ENCODE measurements at regions not wholly inside any gene's neighbourhood (a gene's known extent, or its start where the extent isn't known, plus 50 kb on each side); places are given as distances from the start of the nearest gene placed in this dataset.
"Not testable (repeated sequence)": the region's sequence is repeated elsewhere in the genome, so short reads cannot be mapped to it uniquely, and the experiment has no call there.

DNA sequence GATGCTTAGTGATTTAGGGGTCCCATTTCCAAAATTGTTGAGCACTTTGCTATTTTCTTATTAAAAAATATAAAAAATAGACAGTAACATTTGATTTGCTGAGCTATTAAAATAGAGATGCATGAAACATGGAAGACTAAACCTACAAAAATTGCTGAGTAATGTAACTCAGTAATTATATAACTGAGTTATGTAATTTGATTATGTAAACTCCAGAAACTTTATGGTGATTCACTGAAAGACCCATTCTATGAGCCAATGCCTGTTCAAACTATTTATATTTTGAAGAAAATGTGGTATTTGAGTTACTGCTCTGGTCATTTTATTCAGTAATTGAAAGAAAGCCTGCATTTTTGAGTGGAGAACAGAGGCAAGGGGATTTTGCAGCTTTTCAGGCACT lies 1221.5 kb upstream of the ALCAM start:
- in situ Hi-C loops (cut with HindIII; ENCODE audit: low pct_unique_long_range_greater_than_20kb, low sequenced_read_pairs) = no loop called here
- no peak for DNase-seq (ENCODE audit: low read depth, low spot score)

DNA sequence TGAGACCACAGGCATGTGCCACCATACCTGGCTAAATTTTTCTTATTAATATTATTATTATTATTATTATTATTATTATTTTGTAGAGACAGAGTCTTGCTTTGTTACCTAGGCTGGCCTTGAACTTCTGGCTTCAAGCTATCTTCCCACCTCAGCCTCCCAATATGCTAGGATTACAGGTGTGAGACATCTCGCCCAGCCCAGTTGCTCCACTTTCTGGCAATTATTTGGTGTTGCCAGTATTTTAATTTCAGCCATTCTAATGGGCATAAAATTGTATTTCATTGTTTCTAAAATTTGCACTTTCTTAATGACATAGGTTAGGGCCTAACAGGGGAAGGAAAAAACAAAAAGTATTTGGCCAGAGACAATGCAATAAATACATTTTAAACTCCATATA lies 1217.6 kb upstream of the ALCAM start:
- DNase-seq (ENCODE audit: low read depth, low spot score) = peak; percentile 39

DNA sequence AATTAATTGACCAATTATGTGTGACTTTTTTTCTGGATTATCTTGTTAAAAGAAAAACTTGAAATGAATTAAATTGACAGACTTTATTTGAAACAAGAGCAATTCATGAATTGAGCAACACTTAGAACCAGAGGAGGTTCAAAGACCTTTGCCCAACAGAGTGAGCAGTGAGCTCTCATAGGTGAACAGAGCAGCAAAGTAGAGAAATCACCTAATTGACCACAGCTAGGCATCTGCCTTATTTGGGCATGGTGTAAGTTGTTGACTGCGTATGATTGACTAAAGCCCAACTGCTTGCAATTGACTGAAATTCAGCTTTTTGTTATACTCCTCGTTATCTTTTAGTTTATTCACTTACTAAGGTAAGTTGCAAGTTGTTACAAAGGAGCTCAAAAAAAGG lies 1216.0 kb upstream of the ALCAM start:
- in situ Hi-C loops (cut with HindIII; ENCODE audit: low pct_unique_long_range_greater_than_20kb, low sequenced_read_pairs) = no loop called here
- no peak for DNase-seq (ENCODE audit: low read depth, low spot score)

More for the DNA sequence above, 1217.6 kb upstream of the ALCAM start:
- in situ Hi-C loops (cut with HindIII; ENCODE audit: low pct_unique_long_range_greater_than_20kb, low sequenced_read_pairs) = no loop called here

DNA sequence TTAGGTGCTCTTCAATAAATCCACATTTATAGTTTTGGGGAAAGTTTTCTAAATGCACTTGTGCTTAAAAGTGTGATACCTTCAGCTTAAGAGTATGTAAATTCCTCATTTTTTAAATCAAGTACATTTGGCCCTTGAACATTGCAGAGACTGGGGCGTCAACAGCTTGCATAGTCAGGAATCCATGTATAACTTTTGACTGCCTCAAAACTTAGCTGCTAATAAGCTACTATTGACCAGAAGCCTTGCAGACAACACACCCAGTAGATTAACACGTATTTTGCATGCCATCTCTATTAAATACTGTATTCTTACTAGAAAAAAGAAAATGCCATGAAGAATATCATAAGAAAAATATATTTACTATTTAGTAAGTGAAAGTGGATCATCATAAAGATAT lies 1211.8 kb upstream of the ALCAM start:
- in situ Hi-C loops (cut with HindIII; ENCODE audit: low pct_unique_long_range_greater_than_20kb, low sequenced_read_pairs) = no loop called here
- no peak for DNase-seq (ENCODE audit: low read depth, low spot score)

DNA sequence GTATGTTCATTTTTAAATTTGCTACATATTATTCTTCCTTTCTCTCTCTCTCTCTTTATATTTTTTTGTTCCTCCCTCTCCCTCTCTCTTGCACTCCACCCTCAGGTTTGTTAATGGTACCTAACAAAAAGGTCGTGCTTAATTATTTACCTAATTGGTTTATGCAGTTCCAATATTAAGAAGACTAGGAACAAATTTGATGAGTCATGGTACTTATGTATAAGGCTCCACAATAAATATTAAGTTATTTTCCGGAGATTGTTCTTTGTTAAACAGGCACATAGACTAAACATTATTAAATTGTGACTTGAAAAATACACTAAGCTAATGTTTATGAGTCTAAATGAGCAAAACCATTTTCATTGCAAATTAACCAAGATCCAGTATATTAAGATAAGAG lies 1200.8 kb upstream of the ALCAM start:
- no peak for DNase-seq (ENCODE audit: low read depth, low spot score)
- in situ Hi-C loops (cut with HindIII; ENCODE audit: low pct_unique_long_range_greater_than_20kb, low sequenced_read_pairs) = no loop called here

DNA sequence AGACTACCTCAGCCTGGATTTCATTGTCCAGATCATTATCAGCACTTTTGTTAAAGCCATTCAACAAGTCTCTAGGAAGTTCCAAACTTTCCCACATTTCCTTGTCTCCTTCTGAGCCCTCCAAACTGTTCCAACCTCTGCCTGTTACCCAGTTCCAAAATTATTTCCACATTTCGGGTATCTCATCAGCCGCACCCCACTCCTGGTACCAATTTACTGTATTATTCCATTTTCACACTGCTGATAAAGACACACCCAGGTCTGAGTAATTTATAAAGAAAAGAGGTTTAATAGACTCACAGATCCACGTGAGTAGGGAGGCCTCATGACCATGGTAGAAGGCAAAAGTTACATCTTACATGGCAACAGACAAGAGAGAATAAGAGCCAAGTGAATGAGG lies 1198.3 kb upstream of the ALCAM start:
- in situ Hi-C loops (cut with HindIII; ENCODE audit: low pct_unique_long_range_greater_than_20kb, low sequenced_read_pairs) = no loop called here
- no peak for DNase-seq (ENCODE audit: low read depth, low spot score)

DNA sequence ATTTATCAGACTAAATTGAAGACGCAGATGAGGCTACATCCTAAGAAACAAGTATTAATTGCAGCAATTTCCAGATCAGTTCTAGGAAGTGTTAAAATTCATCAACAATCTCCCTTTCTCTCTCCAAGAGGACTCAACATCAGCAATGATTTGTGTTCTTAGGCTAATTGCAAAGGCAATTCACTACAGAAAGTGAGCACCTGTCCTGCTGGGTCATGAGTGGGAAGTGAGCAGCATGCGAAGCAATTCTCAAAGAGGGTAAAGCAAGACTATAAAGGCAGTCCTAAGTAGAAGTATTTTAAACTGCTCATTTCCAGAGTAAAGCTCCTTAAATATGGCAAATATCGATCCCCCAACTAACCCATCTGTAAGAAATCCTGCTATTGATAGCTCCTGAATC lies 1191.0 kb upstream of the ALCAM start:
- in situ Hi-C loops (cut with HindIII; ENCODE audit: low pct_unique_long_range_greater_than_20kb, low sequenced_read_pairs) = no loop called here
- no peak for DNase-seq (ENCODE audit: low read depth, low spot score)

DNA sequence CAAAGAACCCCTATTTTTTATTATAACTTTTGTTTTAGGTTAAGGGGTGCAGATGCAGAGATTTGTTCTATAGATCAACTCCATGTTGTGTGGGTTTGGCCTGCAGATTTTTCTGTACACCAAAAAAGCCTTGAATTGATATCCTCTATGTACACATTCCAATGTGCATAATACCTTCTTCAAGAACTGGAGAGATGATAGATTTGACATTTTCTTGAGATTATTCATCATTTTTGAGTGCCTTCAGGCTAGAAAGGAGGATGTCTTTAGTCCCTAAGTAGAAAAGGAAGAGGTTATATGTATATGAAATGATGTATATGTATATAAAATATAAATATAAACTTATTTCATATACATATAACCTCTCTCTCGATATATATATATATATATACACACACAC lies 1190.0 kb upstream of the ALCAM start:
- no peak for DNase-seq (ENCODE audit: low read depth, low spot score)
- in situ Hi-C loops (cut with HindIII; ENCODE audit: low pct_unique_long_range_greater_than_20kb, low sequenced_read_pairs) = no loop called here

DNA sequence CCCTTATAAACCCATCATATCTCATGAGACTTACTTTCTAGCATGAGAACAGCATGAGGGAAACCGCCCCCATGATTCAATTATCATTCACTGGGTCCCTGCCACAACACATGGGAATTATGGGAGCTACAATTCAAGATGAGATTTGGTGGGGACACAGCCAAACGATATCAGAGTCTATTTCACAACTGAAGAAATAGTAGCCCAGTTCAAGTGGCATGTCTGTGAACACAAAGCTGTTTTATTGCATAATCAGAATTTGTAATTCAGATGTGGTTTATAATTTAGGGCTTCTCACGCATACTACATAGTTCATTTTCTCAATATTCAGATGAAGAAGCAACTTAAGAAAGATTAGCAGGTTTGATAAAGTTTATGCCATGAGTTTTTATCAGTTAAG lies 1188.0 kb upstream of the ALCAM start:
- in situ Hi-C loops (cut with HindIII; ENCODE audit: low pct_unique_long_range_greater_than_20kb, low sequenced_read_pairs) = no loop called here
- no peak for DNase-seq (ENCODE audit: low read depth, low spot score)

DNA sequence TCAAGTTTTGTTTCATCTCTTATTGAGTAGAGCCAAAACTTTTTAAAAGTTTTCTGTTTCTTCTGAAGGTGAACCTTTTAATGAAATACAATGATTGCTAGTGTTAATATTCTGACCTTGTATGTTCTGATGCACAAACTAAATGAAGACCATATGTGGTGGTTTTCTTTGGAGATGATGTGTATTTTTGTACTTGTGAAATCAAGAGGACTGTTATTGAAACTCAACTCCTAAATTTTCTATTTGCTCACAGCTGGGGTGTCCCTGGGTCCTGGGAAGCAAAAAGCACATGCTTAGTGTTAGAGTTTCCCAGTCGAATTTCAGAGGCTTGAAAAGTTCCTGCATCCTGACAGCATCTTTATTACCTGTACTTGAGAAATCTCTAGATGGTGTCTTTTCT lies 1185.8 kb upstream of the ALCAM start:
- DNase-seq (ENCODE audit: low read depth, low spot score) = no peak

DNA sequence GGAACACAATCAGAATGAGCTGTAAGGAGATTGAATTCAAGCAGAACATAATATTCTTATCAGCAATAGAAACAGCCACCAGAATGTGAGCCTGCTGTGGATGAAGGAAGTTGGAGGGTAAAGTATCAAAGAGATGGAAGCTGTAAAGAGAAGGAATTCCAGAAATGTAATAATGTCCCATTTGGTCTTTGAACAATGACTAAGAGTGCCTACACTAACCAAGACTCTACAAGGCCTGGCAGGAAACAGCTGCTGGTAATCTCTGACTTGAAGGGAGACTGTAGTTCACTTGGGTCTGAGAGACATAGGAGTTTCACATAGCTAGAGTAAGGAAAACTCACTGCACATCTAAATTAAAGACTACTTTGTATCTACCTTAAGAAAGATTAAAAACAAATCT lies 1176.0 kb upstream of the ALCAM start:
- in situ Hi-C loops (cut with HindIII; ENCODE audit: low pct_unique_long_range_greater_than_20kb, low sequenced_read_pairs) = no loop called here
- no peak for DNase-seq (ENCODE audit: low read depth, low spot score)

More for the DNA sequence above, 1185.8 kb upstream of the ALCAM start:
- in situ Hi-C loops (cut with HindIII; ENCODE audit: low pct_unique_long_range_greater_than_20kb, low sequenced_read_pairs) = no loop called here

DNA sequence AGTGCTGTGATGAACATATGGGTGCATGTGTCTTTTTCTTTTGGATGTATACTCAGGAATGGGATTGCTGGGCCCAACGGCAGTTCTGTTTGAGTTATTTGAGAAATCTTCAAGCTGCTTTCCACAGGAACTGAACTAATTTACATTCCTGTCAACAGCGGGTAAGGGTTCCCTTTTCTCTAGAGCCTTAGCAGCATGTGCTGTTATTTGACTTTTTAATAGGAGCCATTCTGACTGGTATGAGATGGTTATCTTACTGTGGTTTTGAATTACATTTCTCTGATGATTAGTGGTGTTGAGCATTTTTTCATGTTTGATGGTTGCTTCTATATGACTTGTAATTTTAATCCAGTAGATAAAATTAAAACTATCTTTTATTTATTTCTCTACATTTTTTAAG lies 1168.6 kb upstream of the ALCAM start:
- in situ Hi-C loops (cut with HindIII; ENCODE audit: low pct_unique_long_range_greater_than_20kb, low sequenced_read_pairs) = no loop called here
- no peak for DNase-seq (ENCODE audit: low read depth, low spot score)

DNA sequence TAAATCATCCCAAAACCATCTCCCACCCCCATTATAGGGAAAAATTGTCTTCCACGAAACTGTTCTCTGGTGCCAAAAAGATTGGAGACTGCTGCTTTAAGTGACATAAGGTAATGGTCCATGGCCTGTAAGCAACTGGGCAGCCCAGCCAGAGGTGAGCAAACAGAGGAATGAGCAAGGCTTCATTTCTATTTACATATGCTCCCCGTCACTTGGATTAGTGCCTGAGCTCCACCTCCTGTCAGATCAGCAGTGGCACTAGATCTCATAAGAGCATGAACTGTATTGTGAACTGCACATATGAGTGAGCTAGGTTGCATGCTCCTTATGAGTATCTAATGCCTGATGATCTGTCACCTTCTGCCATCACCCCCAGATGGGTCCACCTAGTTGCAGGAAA lies 1159.8 kb upstream of the ALCAM start:
- in situ Hi-C loops (cut with HindIII; ENCODE audit: low pct_unique_long_range_greater_than_20kb, low sequenced_read_pairs) = no loop called here
- DNase-seq (ENCODE audit: low read depth, low spot score) = no peak

DNA sequence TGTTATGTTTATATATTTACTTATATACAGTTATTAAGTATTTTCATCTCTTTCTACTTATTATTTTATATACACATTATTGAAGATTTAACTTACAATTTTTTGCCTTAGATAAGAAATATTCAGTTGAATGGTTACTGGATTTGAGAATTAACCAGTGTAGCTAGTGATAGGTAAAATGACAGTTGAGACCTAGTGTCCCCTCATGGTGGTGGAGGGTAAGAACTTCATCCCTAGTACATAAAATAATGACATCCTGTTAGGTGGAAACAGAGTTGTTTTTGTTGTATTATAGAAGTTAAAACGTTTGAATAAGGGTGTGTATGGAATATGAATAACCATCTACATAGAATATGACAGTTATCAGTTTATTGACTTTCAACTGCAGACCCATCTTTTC lies 1152.4 kb upstream of the ALCAM start:
- no peak for DNase-seq (ENCODE audit: low read depth, low spot score)
- in situ Hi-C loops (cut with HindIII; ENCODE audit: low pct_unique_long_range_greater_than_20kb, low sequenced_read_pairs) = no loop called here

DNA sequence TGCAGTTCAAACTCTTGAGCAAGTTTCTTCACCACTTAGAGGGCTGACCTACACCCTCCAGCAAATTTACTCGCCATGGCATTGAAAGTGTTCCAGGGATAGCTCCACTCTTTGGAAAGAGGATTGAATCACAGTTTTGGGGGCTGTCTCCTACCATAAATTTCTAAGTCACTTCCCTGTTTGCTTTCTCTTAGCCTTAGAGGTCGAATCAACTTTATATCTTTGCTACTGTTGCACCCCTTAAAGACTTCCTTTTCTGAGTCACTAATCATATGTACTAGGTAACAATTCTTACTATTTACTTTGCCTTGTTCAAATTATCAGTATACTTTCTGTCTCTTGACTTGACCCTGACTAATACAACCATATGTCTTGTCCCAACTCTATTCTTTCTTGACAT lies 1151.8 kb upstream of the ALCAM start:
- in situ Hi-C loops (cut with HindIII; ENCODE audit: low pct_unique_long_range_greater_than_20kb, low sequenced_read_pairs) = no loop called here
- DNase-seq (ENCODE audit: low read depth, low spot score) = no peak

DNA sequence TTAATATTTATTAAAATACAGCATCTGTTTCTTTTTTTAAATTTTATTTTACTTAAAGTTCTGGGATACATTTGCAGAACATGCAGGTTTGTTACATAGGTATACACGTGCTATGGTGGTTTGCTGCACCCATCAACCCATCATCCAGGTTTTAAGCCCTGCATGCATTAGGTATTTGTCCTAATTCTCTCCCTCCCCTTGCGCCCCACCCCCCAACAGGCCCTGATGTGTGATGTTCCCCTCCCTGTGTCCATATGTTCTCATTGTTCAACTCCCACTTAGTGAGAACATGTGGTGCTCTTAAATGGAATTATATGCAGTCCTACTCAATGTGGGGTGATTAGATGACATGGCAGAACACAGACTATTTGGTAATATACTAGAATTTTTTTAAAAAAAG lies 1147.7 kb upstream of the ALCAM start:
- DNase-seq (ENCODE audit: low read depth, low spot score); in situ Hi-C loops (cut with HindIII; ENCODE audit: low pct_unique_long_range_greater_than_20kb, low sequenced_read_pairs): not testable (repeated sequence)

DNA sequence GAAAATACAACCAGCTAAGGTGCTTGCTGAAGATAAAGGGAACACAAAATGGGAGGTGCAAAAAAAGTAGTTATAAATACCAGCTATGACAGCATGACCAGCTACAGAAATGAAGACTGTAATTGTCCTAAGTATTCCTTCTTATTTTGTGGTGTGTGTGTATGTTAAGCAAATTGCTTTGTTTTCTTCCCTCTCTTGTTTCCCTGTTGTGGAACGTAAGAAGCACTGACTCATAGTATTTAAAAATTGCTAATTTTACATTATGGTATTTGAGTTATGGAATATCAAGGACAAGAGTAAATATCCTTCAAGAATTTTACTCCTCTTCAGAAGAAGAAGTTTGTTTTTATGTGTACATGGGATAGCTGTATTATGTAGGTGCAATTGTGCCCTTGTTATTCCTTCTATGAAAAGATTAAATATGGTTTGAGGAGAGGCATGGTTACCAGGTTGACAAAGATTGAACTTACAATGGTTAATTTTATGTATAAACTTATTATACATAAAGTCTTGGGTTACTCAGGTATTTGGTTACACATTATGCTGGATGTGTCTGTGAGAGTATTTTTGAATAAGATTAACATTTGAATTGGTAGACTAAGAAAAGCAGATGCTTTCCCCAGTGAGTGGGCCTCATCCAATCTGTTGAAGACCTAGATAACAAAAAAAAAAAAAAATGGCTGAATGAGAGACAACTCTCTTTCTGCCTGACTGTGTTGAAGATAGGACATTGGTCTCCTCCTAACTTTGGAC lies 1132.1 kb upstream of the ALCAM start:
- in situ Hi-C loops (cut with HindIII; ENCODE audit: low pct_unique_long_range_greater_than_20kb, low sequenced_read_pairs) = no loop called here
- DNase-seq (ENCODE audit: low read depth, low spot score) = no peak

DNA sequence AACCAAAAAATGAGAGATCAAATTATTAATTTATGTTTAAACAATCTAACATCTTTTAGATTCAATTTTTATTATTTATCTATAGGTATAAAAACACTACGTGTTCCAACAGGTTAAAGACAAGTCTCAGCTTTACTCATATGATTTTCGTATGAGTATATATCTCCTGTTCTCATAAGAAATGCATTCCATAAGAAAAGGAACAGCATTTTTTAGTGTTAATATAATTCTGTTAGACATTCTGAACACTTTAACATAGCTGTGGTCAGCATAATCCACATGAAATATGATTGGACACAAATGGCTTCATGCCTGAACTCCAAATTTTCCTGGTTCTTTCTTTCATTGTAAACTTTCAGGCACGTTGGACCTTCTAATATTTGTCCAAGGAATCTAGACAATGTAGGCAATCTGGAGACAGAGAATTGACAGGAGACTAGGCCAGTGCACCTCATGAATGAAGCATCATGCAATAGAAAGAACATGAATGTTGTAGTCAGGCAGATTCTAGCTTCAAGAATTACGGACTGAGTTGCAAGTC lies 1122.0 kb upstream of the ALCAM start:
- in situ Hi-C loops (cut with HindIII; ENCODE audit: low pct_unique_long_range_greater_than_20kb, low sequenced_read_pairs) = no loop called here
- DNase-seq (ENCODE audit: low read depth, low spot score) = no peak

DNA sequence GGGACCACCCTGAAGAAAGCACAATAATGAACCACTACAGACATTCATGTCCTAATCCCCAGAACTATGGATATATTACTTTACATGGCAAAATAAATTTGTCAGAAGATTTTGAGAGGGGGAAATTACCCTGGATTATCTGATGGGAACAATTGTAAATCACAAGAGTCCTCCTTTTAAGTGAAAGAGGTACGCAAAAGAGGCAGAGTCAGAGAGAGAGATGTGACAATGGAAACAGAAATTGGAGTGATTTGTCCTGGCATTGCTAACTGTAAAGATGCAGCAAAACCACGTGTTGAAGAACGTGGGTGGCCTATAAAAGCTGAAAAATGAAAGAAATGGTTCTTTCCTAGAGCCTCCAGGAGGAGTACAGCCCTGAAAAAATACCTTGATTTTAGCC lies 1121.4 kb upstream of the ALCAM start:
- no peak for DNase-seq (ENCODE audit: low read depth, low spot score)
- in situ Hi-C loops (cut with HindIII; ENCODE audit: low pct_unique_long_range_greater_than_20kb, low sequenced_read_pairs) = no loop called here

DNA sequence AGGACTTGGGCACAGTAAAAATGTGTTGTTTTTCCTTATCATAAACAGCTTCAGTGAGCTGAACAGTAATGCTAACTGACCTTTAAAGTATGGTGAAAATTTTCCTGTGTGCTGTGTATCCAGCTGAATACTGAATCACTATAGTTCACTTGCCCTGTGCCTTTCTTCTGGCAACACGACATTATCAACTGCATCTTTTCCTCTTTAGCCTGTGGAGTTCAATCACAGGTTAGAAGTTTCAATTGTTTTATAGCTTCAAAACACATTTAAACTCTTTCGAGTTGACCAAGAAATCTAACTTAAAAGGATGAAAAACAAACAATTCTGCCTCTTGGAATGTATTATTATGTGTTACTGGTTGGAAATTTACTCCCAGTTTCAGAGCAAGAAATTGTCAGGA lies 1120.7 kb upstream of the ALCAM start:
- no peak for DNase-seq (ENCODE audit: low read depth, low spot score)
- in situ Hi-C loops (cut with HindIII; ENCODE audit: low pct_unique_long_range_greater_than_20kb, low sequenced_read_pairs) = no loop called here

Measured in SK-MEL-5 (cell line).